Activated effector memory CD4-positive, alpha-beta T cell treated with anti-CD3 and anti-CD28 coated beads, Interleukin-2, amount 50 U/mL, for 16 hours (primary cell): ENCODE measurements at regions not wholly inside any gene's neighbourhood (a gene's known extent, or its start where the extent isn't known, plus 50 kb on each side); places are given as distances from the start of the nearest gene placed in this dataset.
"Not testable (repeated sequence)": the region's sequence is repeated elsewhere in the genome, so short reads cannot be mapped to it uniquely, and the experiment has no call there.

ENCODE experiments used
- DNase-seq: peaks from one replicate; pipeline ENCODE4 v3.0.0-alpha.2; 2020

DNA sequence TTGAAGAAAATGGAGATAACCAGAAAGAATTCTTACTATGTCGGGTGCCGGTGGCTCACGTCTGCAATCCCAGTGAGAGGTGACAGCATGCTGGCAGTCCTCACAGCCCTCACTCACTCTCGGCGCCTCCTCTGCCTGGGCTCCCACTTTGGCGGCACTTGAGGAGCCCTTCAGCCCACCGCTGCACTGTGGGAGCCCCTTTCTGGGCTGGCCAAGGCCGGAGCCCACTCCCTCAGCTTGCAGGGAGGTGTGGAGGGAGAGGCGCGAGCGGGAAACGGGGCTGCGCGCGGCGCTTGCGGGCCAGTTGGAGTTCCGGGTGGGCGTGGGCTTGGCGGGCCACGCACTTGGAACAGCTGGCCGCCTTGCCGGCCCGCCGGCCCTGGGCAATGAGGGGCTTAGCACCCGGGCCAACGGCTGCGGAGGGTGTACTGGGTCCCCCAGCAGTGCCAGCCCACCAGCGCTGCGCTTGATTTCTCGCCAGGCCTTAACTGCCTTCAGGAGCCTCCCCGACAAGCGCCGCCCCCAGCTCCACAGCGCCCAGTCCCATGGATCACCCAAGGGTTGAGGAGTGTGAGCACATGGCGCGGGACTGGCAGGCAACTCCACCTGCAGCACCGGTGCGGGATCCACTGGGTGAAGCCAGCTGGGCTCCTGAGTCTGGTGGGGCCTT lies 1672.5 kb upstream of the B3GALT2 start:
- DNase-seq: not testable (repeated sequence)

DNA sequence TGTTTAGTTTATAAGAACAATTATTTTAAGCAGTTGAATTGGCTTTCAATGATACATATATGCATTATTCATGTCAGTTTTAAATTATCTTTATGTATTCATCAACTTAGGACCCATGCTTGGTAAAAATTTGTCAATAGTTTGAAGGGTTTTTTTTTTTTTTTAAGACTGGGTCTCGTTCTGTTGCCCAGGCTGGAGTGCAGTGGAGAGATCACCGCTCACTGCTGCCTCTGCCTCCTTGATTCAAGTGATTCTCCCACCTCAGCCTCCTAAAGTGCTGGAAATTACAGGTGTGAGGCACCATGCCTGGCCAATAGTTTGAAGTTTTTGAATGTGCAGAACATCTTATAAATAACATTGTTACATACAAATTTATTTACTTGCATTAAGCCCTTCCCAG lies 1671.0 kb upstream of the B3GALT2 start:
- no peak for DNase-seq

DNA sequence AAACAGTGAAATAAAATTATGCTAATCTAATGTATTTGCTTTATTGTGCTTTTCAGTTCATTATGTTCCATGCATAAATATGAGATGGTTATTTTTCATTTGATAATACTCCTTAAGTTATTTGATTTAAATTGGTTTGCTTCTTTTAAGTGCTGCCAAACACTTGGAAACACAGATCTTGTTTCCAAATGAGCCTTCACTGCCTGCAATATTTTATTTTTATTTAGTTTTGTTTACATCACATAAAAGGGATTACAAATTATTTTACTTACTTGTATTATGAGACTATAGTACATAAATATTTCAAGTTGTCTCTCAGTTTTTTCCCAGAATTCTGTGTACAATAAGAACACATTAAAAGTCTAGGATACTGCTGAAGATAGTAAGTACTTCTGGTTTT lies 1662.4 kb upstream of the B3GALT2 start:
- DNase-seq: no peak

DNA sequence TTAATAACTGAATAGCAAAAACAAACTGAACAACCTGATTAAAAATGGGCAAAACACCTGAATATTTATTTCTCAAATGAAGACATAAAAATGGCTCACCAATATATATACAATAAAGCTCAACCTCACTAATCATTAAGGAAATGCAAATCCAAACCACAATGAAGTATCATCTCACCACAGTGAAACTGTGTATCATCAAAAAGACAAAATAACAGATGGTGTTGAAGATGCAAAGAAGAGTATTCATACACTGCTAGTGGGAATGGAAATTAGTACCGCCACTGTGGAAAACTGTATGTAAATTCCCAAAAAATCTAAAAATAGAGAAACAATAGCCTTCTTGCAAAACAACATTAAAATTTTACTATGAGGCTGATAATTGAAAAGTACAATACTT lies 1660.1 kb upstream of the B3GALT2 start:
- DNase-seq: no peak

DNA sequence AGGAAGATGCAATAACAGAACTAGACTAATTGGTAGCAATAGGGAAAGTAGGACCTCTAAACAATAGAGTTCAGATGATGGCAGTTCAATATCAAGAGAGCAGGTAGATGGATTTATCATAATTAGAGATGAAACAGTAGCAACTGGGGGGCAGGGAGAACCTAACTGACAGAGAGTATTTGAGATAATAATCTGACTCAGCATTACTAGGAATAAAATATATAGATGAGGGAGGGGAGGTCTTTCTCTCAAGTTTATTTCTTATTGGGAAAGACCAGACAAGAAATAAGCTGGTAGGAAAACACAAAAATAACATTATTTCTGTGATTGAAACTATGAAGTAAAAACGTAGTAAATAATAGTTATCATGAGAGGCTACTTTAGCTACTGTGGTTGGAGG lies 1656.7 kb upstream of the B3GALT2 start:
- DNase-seq: no peak

DNA sequence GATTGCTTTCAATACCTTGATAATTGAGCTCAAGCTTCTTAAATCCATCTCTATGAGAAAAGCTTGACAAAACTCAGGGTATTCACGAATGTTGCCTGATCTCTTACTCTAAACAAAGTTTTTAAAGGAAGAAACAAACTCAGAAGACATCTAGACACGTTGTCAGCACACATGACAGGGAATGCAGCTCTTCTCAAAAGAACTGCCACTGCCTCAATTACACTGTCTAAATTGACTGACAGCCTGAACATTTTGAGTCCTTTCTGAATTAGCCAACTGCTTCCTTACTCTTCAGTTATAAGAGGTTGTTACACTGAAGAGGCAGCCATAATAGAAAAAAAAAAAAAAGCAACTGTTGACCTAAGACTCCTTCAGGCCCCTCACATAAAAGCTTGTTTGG lies 1646.7 kb upstream of the B3GALT2 start:
- DNase-seq: no peak

DNA sequence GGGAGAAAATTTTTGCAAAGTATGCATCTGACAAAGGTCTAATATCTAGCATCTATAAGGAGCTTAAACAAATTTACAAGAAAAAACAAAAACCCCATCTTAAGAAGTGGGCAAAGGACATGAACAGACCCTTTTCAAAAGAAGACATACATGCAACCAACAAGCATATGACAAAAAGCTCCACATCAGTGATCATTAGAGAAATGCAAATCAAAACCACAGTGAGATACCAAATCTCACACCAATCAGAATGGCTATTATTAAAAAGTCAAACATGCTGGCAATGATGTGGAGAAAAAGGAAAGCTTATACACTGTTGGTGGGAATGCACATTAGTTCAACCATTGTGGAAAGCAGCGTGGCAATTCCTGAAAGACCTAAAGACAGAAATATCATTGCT lies 1645.2 kb upstream of the B3GALT2 start:
- not testable (repeated sequence) for DNase-seq

DNA sequence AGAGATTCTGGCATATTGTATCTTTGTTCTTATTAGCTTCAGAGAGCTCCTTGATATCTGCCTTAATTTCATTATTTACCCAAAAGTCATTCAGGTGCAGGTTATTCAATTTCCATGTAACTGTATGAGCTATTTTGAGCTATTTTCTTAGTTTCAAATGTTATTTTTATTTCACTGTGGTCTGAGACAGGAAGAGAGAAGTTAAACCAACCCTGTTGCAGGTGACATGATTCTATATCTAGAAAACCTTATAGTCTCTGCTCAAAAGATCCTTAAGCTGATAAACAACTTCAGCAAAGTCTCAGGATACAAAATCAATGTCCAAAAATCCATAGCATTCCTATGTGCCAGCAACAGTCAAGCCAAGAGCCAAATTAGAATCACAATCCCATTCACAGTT lies 1644.0 kb upstream of the B3GALT2 start:
- no peak for DNase-seq

DNA sequence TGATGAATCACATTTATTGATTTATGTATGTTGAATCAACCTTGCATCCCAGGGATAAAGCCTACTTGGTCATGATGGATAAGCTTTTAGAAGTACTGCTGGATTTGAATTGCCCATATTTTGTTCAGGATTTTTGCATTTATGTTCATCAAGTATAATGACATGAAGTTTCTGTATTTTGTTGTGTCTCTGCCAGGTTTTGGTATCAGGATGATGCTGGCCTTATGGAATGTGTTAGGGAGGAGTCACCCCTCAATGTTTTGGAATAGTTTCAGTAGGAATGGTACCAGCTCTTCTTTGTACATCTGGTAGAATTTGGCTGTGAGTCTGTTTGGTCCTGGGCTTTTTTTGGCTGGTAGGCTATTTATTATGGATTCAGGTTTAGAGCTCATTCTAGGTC lies 1643.1 kb upstream of the B3GALT2 start:
- DNase-seq: no peak

DNA sequence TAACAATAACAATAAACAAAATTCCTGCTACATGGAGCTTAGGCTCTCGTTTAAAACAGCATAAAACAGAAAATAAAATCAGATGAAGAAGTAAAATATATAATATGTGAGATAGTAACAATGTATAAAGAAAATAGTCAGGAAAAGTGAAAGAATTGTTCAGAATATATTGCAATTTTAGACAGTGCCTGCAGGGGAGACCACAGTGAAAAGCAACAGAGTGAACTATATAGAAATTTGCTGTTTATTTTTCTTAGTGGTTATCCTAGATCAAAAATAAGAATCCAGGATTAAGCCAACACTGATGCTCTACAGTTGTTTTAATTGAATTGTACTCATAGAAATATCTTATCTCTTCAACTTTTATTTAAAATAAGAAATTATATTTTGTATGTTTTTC lies 1639.0 kb upstream of the B3GALT2 start:
- DNase-seq: no peak

DNA sequence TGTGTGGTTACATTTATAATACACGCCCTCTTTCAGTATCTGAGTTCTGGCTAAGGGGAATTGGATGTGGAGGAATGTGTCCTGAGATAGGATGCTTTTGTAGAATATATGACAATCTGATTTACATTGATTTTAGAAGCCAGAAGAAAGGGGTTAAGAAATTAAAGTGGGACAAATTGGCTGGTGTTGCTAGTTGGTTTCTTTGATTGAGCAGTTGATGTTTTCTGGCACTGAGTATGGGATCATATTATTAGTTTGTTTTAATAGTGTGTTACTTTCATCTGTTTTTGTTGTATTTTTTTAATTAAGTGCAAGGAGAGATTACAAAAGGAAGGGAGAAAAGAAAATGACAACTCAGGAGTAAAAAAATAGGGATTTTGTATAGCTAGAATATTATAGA lies 1634.7 kb upstream of the B3GALT2 start:
- DNase-seq: no peak

DNA sequence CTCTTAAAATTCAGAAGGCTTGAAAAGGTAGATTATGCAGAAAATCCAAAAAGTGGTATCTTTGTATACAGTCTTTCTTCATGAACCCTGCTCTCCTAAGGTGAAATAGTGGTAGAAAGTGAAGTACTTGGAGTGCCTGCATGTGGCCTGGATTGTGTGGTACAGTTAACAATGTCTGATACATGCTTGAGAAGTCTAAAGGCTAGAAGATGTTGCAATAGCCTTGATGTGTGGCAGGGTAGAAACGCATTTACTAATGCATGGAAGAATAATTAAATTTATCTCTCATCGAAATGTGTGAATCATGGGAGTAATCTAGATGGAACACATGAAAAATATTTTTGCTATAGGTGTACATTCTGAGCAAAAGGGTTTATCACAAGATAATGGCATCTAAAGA lies 1632.3 kb upstream of the B3GALT2 start:
- DNase-seq: no peak

DNA sequence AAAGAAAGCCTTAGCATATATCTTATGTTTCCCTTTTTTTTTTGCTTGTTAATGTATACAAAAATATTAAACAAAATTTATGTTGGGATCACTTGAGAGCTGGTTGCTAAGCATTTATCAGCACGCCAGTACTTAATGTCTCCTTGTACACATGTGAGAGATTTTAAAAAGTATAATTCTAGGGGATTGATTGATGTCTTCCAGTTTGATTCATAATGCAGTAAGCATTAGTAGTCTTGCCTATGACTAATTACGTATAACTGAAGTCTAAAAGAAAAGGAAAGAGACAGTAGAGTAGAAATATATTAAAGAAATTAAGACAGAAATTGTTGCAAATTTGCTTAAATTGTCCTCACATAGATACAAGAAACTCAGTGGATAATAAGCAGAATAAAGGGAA lies 1630.4 kb upstream of the B3GALT2 start:
- DNase-seq: no peak

DNA sequence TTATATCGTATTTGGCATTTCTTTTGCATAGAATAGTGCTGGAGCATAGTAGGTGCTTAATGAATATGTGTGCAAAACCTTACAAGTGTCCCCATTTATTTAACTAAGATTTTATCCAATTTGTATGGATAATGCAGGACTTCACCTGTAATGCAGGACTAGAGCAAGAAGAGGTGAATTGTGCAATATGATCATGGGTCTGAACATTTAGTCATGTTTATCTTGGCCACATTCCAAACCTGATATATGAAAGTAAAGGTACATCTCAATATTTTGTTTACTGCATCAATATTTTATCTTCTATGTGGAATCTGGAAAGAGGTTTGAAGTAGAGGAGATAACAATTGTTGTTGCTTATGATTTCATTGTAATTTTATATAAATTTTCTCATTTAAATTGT lies 1626.7 kb upstream of the B3GALT2 start:
- DNase-seq: no peak

DNA sequence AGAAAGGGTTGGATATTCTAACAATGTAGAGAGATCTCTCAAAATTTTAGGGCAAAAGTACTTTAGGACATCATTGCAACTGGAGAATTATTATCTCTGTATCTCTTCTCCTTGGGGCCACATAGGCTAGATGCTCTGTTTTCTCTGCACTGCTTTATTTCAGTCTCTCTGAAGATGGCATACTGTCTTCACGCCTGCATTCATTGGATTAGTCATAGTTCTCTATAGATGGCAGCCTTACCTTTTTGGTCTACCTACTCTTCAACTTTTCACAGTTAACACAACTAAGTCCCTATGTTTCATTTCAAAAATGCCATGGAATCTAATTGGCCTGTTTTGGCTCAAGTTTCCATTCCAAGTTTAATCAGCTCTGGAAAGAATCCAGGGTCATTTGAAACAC lies 1623.3 kb upstream of the B3GALT2 start:
- DNase-seq: no peak

DNA sequence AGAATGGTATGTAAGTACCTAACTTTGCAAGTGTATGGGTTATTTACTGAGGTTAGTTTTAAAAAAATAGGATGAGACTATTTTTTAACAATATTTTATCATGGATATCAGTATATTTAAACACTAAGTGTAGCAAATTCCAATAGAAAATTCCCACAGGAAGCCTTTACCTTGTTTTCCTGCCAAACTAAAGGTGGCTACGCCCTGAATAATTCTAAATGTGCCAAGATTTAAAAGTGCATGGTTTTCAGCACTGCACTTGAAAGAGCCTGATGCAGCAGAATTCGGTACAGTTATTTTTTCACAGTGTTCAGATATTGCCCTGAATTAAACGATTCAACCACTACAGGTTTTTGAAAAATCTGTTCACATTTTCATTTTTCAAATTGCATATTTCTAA lies 1622.8 kb upstream of the B3GALT2 start:
- DNase-seq: no peak

DNA sequence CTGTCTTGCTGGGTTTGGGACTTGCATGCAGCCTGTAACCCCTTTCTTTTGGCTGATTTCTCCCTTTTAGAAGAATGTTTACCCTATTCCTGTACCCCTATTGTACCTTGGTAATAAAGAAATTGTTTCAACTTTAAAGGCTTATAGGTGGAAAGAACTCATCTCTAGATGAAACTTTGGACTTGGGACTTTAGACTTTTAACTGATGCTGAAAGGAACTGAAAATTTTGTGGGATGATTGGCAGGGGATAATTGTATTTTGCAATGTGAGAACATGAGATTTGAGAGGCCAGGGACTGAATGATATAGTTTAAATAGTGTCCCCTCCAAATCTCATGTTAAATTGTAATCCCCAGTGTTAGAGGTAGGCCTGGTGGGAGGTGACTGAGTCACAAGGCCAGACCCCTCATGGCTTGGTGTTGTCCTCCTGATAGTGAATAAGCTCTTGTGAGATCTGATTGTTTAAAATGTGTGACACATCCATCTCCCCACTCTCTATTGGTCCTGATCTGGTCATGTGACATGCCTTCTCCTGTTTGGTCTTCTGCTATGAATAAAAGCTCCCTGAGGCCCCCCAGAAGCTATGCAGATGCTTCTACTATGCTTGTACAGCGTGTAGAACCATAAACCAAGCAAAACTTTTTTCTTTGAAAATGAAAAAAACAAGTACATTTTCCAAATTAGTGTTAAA lies 1621.3 kb upstream of the B3GALT2 start:
- DNase-seq: no peak

DNA sequence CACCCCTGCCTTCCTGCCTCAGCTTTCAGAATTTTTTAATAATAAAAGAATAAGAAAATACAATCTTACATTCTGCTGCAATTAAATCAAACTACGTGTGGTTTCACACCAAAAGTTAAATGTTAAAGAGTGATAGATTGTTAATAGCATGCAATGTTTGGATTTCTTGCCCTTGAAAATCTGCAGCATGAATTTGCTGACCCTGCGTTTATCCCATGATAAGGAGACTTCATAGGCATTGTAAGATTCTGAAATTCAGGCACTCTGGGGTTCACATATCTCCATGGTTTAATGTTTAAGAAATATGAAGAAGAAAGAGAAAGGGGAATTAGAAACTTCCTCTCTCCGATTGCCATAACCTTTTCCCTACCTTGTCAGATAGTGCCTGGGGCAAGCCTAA lies 1616.2 kb upstream of the B3GALT2 start:
- no peak for DNase-seq

DNA sequence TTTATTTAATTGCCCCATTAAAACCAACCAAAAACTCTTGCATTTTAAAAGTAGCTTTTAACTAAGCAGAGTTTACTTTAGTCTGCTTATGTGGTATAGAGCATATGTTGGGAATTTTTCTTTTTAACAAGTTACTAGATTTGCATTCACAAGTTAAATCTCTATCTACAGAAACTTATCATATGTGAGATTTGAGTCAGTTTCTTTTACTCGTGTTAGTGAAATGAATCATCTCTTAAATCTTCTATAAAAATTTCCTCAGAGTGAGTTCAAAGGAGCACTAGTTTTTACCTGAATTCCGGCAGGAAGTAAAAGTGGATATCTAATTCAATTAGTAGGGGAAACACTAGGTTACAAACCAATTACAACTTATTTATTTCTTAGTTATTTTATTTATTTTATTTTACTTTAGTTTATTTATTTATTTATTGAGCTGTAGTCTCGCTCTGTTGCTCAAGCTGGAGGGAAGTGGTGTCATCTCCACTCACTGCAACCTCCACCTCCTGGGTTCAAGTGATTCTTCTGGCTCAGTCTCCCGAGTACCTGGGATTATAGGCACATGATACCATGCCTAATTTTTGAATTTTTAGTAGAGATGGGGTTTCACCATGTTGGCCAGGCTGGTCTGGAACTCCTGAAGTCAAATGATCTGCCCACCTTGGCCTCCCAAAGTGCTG lies 1609.6 kb upstream of the B3GALT2 start:
- no peak for DNase-seq

DNA sequence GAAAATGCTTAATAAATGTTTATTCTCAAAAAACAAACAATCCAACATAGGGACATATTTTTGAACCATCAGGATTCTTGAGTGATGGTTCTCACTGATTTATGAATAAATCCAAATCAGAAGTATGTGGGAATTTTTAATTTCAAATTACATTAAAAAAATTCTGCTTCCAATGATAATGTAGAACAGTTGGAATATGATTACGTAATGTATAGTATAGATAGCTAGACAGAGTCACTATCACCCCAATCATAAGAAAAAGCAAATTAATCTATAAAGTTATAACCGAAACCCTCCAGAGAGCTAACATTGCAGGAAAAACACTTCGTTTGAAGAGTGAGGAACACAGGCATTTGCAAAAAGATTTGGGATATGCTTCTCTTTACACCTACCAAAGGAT lies 1600.6 kb upstream of the B3GALT2 start:
- no peak for DNase-seq

DNA sequence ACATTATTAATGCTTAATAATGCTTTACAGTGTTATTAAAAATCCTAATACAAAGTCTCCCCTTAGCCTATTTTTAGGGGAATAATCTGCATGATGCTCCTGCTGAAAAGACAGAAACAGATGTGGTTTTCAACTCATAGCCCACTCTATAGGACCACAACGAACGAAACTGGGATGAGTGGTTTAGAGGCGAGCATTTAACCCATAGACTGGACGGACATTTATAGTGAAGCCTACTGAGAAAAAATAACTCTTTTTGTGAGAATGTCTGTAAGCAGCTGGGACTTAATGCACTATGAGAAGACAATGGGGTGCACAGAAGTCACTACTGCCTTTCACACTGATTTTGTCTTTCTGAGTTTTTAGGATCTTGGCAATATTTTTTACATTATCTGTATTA lies 1599.6 kb upstream of the B3GALT2 start:
- DNase-seq: no peak

DNA sequence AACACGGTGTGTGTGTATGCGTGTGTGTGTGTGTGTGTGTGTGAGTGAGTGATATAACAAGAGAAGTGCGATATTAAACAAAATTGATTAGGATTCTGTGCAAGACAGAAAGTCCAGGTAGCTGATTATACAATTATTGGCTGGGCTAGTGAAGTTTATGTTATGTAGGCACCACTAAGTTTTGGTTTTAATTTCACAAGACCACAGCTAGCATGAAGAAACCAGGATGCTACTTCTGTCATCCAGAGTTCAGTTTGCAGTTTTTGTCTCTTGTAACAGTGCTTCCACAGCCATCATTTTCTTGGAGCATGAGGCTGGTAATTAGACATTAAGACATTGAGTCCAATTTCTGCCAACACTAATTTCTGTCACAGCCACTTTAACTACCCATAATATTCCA lies 1590.2 kb upstream of the B3GALT2 start:
- DNase-seq: no peak

DNA sequence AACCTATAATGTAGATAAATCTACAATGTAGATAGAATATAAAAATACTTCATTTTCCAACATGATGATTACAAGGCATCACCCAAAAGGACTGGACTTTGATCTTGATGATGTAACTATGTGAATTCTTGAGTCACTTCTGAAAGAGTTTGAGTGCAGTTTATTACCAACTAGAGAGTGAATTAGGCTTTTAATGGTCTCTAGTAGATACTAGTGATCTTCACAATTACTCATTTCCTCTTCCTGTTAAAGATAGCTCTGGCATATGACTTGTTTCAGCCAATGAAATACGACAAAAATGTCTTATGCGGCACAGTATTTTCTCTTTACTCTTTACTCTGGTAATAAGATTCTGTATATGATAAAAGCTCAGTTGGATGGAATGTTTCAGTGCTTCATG lies 1588.1 kb upstream of the B3GALT2 start:
- DNase-seq: no peak

DNA sequence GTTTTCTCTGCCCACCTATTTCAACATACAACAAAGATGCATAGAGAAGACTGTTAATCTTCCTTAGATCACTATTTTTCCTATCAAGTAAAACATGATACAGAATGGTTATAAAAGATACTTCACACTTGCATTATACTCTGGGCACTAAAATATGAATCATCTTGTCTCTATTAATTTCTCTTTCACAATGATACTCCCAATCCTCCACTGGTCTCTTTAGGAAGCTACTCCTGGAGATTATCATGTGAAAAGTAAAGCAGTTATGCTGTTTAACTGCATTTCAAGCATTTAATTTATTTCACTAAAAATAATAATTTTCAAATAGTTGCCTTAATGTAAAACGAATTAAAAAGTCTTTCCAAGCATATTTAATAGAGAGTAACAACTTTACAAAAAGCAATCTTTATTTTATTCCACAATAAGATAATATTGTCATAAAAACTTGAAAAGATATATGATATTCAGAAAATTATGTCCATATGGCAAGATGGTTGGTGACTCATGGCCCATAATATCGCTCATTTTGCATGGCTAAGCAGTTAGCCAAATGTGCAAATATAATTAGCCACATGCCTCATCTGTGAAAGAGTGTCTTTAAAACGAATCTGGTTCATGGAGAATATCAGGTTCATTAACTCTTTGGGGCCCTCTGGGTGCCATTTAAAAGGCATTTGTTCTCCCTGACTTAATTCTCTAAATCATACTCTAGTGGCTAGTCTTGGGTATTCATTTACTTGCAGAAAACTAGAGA lies 1569.0 kb upstream of the B3GALT2 start:
- no peak for DNase-seq
